ENCODE measurements at regions not wholly inside any gene's neighbourhood (a gene's known extent, or its start where the extent isn't known, plus 50 kb on each side); places are given as distances from the start of the nearest gene placed in this dataset.

- DNase-seq (ENCODE audit: low read depth), result no peak
- no peak overlapping the region for H3K4me3 ChIP-seq (ENCODE audit: low read depth, low read length)
- no peak for TF ChIP-seq CTCF (IDR thresholded peaks at IDR 0.05; ENCODE audit: insufficient read depth, low read depth, low read length)
These were observed 581.4 kb upstream of the PTGER4 start for GRCh38 chr5:40098313-40098712.

GRCh38 chr5:40093550-40093949, 586.2 kb upstream of the PTGER4 start:
- no peak for TF ChIP-seq CTCF (IDR thresholded peaks at IDR 0.05; ENCODE audit: insufficient read depth, low read depth, low read length)
- DNase-seq (ENCODE audit: low read depth), result no peak
- H3K4me3 ChIP-seq (ENCODE audit: low read depth, low read length), result no peak overlapping the region

- TF ChIP-seq CTCF (IDR thresholded peaks at IDR 0.05; ENCODE audit: insufficient read depth, low read depth, low read length), result no peak
- H3K4me3 ChIP-seq (ENCODE audit: low read depth, low read length), result no peak overlapping the region
- DNase-seq (ENCODE audit: low read depth), result no peak
These were observed 590.4 kb upstream of the PTGER4 start for GRCh38 chr5:40089269-40089668.

GRCh38 chr5:40084614-40085013, 595.1 kb upstream of the PTGER4 start:
- H3K4me3 ChIP-seq (ENCODE audit: low read depth, low read length), result no peak overlapping the region
- TF ChIP-seq CTCF (IDR thresholded peaks at IDR 0.05; ENCODE audit: insufficient read depth, low read depth, low read length), result no peak
- DNase-seq (ENCODE audit: low read depth), result no peak

GRCh38 chr5:40082313-40082712, 597.4 kb upstream of the PTGER4 start:
- no peak for TF ChIP-seq CTCF (IDR thresholded peaks at IDR 0.05; ENCODE audit: insufficient read depth, low read depth, low read length)
- DNase-seq (ENCODE audit: low read depth), result no peak
- no peak overlapping the region for H3K4me3 ChIP-seq (ENCODE audit: low read depth, low read length)

GRCh38 chr5:40080191-40080590, 599.5 kb upstream of the PTGER4 start:
- TF ChIP-seq CTCF (IDR thresholded peaks at IDR 0.05; ENCODE audit: insufficient read depth, low read depth, low read length), result no peak
- H3K4me3 ChIP-seq (ENCODE audit: low read depth, low read length), result no peak overlapping the region
- DNase-seq (ENCODE audit: low read depth), result no peak

- peak; percentile 7 for DNase-seq (ENCODE audit: low read depth)
- no peak overlapping the region for H3K4me3 ChIP-seq (ENCODE audit: low read depth, low read length)
- TF ChIP-seq CTCF (IDR thresholded peaks at IDR 0.05; ENCODE audit: insufficient read depth, low read depth, low read length), result no peak
These were observed 600.7 kb upstream of the PTGER4 start for GRCh38 chr5:40078898-40079575.
